Globus pallidus (tissue), 1 donor: ENCODE measurements at regions not wholly inside any gene's neighbourhood (a gene's known extent, or its start where the extent isn't known, plus 50 kb on each side); places are given as distances from the start of the nearest gene placed in this dataset.
A peak's percentile ranks its signal among the peaks of the same experiment; 100 is the strongest.
"Not testable (repeated sequence)": the region's sequence is repeated elsewhere in the genome, so short reads cannot be mapped to it uniquely, and the experiment has no call there.

ENCODE experiments used
- DNase-seq: peaks from one replicate; pipeline ENCODE4 v3.0.0-alpha.2; 2015; ENCODE audit warnings: low spot score

- DNase-seq, result no peak
These were observed 584.0 kb downstream of the CHSY3 start for GRCh38 chr5:130488252-130488651.

- DNase-seq, result no peak
These were observed 575.0 kb downstream of the CHSY3 start for GRCh38 chr5:130479045-130479804.

DNA sequence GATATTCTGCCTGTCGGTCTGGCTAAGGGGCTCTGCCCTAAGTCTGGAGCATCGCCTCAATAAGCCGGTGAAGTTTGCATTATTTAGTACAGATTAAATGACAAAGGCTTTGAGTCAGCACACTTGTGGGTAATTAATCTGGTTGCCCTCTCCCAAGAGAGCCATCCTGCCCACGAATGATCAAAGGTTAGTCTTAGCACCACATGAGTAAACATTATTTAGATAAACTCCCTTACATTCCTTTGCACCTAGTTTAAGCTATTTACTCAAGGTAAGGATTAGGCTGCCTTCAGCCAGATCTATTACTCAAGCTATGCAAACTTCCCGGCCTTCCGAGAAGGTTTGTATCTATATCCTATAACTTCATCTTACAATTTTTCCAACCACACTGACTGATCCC is 572.1 kb downstream of the CHSY3 start:
- no peak for DNase-seq

GRCh38 chr5:130462516-130462915 is 558.3 kb downstream of the CHSY3 start:
- no peak for DNase-seq

- DNase-seq, result no peak
These were observed 550.9 kb downstream of the CHSY3 start for GRCh38 chr5:130455175-130455574.

DNA sequence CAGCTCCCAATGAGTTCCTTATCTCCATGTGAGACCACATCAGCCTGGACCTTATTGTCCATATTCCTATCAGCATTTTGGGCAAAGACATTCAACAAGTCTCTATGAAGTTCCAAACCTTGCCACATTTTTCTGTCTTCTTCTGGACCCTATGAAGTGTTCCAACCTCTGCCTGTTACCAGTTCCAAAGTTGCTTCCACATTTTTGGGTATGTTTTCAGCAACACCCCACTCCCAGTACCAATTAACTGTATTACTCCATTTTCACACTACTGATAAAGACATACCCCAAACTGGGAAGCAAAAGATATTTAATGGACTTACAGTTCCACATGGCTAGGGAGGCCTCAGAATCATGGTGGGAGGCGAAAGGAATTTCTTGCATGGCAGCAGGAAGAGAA is 548.5 kb downstream of the CHSY3 start:
- no peak for DNase-seq

DNA sequence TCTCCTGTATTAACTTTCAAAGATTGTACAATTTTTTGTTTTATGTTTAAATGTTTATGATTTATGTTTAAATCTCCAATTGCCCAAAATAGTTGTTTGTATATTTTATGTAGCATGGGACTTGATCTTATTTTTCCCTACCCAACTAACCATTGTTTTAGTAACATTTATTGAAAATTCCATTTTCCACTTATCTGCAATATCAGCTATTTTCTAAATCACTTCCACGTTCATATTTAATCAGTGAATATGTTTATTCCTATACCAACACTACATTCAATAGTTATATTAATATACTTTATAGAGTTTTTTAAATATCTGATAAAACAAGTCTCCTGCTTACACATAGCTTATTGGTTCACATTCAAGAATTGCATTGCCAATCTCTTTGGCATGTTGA is 532.2 kb downstream of the CHSY3 start:
- no peak for DNase-seq

GRCh38 chr5:130427222-130427955 is 523.1 kb downstream of the CHSY3 start:
- no peak for DNase-seq

- DNase-seq, result no peak
These were observed 521.2 kb downstream of the CHSY3 start for GRCh38 chr5:130425424-130425823.

DNA sequence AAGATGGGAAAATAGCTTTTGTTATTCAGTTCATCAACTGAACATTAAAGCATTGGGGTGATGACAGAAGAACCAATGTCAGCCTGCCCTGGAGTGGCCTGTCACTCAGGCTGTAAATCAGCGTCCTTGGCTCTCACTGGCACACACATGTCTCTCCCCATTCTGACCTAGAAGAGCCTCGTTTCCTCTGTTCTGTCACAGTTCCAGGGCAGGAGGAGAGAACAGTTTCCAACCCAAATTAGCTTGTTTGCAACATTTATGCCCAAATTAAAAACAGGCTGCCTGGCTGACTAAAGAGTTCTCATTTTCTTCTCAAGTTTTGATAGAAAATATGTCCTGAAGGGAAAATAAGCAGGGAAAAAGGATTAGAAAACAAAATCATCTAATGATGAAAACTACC is 520.1 kb downstream of the CHSY3 start:
- DNase-seq, result no peak

GRCh38 chr5:130402906-130403305 is 498.6 kb downstream of the CHSY3 start:
- DNase-seq, result no peak

- DNase-seq, result no peak
These were observed 495.8 kb downstream of the CHSY3 start for GRCh38 chr5:130400091-130400490.

DNA sequence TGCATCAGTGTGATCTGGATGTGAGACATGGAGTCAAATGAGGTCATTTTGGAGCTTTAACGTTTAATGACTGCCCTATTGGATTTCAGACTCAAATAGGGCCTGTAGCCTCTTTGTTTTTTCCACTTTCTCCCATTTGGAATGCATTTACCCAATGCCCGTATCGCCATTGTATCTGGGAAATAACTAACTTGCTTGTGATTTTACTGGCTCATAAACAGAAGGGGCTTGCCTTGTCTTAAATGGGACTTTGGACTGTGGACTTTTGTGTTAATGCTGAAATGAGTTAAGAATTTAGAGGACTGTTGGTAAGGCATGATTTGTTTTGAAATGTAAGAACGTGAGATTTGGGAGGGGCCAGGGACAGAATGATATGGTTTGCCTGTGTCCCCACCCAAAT is 494.6 kb downstream of the CHSY3 start:
- no peak for DNase-seq

- not testable (repeated sequence) for DNase-seq
These were observed 493.5 kb downstream of the CHSY3 start for GRCh38 chr5:130397727-130398126.

DNA sequence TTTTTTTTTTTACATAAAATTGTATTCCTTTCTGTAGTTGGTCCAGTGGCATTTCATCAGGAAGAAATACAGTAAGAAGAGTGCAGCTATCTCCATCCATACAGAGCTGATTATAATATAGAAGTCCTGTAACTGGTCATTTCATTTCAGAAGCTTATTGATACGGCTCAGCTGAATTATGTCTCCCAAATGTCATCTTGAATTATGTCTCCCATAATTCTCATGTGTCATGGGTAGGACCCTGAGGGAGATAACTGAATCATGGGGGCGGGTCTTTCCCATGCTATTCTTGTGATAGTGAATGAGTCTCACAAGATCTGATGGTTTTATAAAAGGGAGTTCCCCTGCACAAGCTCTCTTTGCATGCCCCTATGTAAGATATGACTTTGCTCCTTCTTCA is 492.9 kb downstream of the CHSY3 start:
- no peak for DNase-seq

- DNase-seq, result not testable (repeated sequence)
These were observed 487.5 kb downstream of the CHSY3 start for GRCh38 chr5:130391727-130392264.

DNA sequence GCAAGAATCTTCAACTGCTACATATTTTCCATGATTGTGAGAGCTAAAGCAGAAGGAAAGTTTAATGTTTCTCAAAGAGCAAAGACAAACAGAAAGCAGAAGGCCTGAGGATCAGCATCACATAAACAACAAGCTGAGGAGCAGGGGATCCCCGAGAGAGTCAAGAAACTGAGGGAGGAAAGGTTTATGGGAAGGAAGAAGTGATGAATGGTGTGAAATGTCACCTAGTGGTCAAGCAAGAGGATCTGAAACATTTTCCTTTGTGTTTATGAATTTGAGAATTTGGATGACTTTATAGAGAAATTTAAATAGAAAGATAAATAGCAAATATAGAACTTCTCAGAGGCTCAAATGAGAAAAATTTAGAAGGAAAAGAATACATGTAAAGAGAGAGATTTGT is 481.9 kb downstream of the CHSY3 start:
- no peak for DNase-seq

- DNase-seq, result no peak
These were observed 481.4 kb downstream of the CHSY3 start for GRCh38 chr5:130385656-130386055.

DNA sequence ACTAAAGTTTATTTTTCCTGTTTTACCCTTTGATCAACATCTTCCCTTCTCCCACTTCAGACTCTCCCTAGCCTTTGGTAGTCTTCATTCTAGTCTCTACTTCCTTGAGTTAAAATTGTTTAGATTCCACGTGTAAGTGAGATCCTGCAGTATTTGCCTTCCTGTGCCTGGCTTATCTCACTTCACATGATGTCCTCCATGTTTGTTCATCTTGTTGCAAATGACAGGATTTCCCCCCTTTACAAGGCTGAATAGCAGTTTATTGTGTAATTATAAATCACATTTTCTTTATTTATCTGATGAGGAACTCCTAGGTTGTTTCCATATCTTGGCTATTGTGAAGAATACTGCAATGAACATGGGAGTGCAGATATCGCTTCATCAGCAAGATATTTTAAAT is 461.7 kb downstream of the CHSY3 start:
- DNase-seq, result no peak

GRCh38 chr5:130350131-130350530 is 445.9 kb downstream of the CHSY3 start:
- DNase-seq, result no peak

DNA sequence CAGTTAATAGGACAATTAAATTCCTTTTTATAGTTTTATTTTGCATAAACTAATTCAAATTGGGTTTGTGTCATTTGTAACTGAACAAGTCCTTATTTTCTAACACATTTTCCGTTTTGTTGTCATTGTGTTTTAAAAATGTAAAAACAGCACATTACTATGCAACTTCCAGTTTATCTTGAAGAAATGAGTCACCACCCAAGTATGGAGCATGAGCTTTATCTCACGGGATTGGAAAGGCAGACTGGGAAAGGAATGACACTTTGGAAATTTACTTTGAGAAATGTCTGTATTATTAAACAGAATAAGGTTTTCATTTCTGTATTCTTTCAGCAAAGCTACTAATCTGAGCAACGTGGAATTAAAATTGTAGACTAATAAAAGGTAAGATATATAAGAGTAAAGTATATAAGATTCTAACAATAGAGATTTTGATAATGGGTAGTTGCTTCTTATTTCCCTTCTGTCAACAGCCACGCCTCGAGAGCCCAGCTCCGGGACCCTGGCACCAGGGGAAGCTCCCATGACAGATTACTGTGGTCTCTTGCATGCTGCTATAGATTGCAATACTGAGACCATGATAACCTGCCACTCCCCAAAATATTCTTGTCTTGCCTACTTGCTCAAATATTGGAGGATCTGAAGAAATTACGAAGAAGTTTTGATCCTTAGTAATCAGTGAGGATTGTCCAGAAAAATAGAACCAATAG is 433.1 kb downstream of the CHSY3 start:
- no peak for DNase-seq

- DNase-seq, result peak; percentile 4
These were observed 430.9 kb downstream of the CHSY3 start for GRCh38 chr5:130335117-130335516.

DNA sequence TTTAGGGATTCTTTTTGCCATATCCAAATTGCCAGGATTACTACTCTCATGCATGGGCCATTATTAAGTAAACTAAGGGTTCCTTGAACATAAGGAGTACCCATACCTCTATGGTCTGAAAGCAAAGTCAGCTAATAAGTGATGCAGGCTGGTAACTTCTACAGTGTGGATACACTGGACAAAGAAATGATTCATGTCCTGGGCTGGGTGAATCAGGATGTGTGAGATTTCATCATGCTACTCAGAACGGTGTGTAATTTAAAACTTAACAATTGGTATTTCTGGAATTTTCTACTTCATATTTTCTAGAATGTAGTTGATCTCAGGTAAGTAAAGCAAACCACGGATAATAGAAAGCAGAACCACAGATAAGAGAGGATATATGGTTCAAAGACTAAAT is 428.8 kb downstream of the CHSY3 start:
- DNase-seq, result no peak
